Spleen (tissue), 11 donors: ENCODE measurements at regions not wholly inside any gene's neighbourhood (a gene's known extent, or its start where the extent isn't known, plus 50 kb on each side); places are given as distances from the start of the nearest gene placed in this dataset.

ENCODE experiments used
- DNase-seq: peaks from one replicate; pipeline ENCODE4 v3.0.0-alpha.2; 2020
- H3K27ac ChIP-seq, 8 donors: fragments of 200-600 bp; sonication (generic) in 7 of 8; 1 replicate in 4 of 8; 2 replicates in 4 of 8; pipeline versions ENCODE4 v1.5.0 to v1.8.0; 2016 to 2021; ENCODE audit warnings: inconsistent platforms in 4 of 8, mild to moderate bottlenecking in 4 of 8, moderate library complexity in 1 of 8
- H3K27me3 ChIP-seq, 7 donors: fragments of 200-600 bp; sonication (generic) in 6 of 7; replicated peaks in 1 of 7; 1 replicate in 4 of 7; 2 replicates in 3 of 7; pipeline versions ENCODE4 v1.5.0 to v1.8.0; 2016 to 2021; ENCODE audit warnings: inconsistent platforms in 3 of 7, mild to moderate bottlenecking in 1 of 7
- H3K36me3 ChIP-seq, 6 donors: fragments of 200-600 bp; sonication (generic) in 5 of 6; 1 replicate in 4 of 6; 2 replicates in 2 of 6; pipeline versions ENCODE4 v1.5.0 to v1.8.0; 2016 to 2021; ENCODE audit warnings: inconsistent platforms in 2 of 6
- H3K4me1 ChIP-seq, 6 donors: fragments of 200-600 bp; sonication (generic) in 5 of 6; 1 replicate in 3 of 6; 2 replicates in 3 of 6; pipeline versions ENCODE4 v1.5.0 to v1.8.0; 2016 to 2021; ENCODE audit warnings: inconsistent platforms in 3 of 6
- H3K4me3 ChIP-seq, 8 donors: fragments of 200-600 bp; sonication (generic) in 7 of 8; 1 replicate in 4 of 8; 2 replicates in 4 of 8; pipeline versions ENCODE4 v1.5.0 to v1.8.0; 2016 to 2021; ENCODE audit warnings: inconsistent platforms in 4 of 8, mild to moderate bottlenecking in 4 of 8, moderate library complexity in 2 of 8
- H3K9me3 ChIP-seq, 8 donors: fragments of 200-600 bp; sonication (generic) in 7 of 8; 1 replicate in 4 of 8; 2 replicates in 4 of 8; pipeline versions ENCODE4 v1.5.0 to v1.8.0; 2016 to 2021; ENCODE audit warnings: inconsistent platforms in 4 of 8
- POLR2A ChIP-seq, 3 donors: fragments of 450-650 bp; IDR thresholded peaks; one replicate each; pipeline ENCODE4 v1.5.1; 2017; ENCODE audit warnings: antibody characterized with exemption in 3 of 3, mild to moderate bottlenecking in 1 of 3
- POLR2AphosphoS5 ChIP-seq, 3 donors: sonication (generic); formaldehyde crosslinking; IDR thresholded peaks; one replicate each; pipeline ENCODE4 v1.5.1; 2017; ENCODE audit warnings: antibody characterized with exemption in 3 of 3
- WGBS, 5 donors: extraction: QIAGEN DNeasy Blood & Tissue Kit in 3 of 5; methylation state at CpG; one replicate each; pipeline versions ENCODE4 v1.1.5 to v1.1.7; 2013 to 2018; 5-methylcytosine and 5-hydroxymethylcytosine counted together
- intact Hi-C: fragments of 100-400 bp; cut with DNase I; formaldehyde crosslinking; loops from one replicate; pipeline ENCODE4 v1.15.0; 2023; ENCODE audit warnings: low total_unique reads
- TF ChIP-seq, protein P1 (sequence below), 11 experiments: fragments of 200-600 bp in 7 of 11; fragments of 450-650 bp in 4 of 11; sonication (generic) in 4 of 11; IDR thresholded peaks in 8 of 11; conservative IDR thresholded peaks in 3 of 11; 1 replicate in 7 of 11; 2 replicates in 4 of 11; pipeline versions ENCODE4 v1.4.0 to v1.8.0; 2016 to 2021; ENCODE audit warnings: antibody characterized with exemption in 11 of 11, inconsistent platforms in 4 of 11, mild to moderate bottlenecking in 1 of 11
- donor health status: healthy with polysubstance abuse.
- donor health status: DM: no; HTN: no; CAD: no; lungs with moderate emphysema.
- donor health status: DM: no; HTN: no; CAD: no.
- donor health status: Bipolar disorder and iron deficiency.
- donor health status: healthy.
- donor health status: DM: no; HTN: no; CAD: no.
- donor health status: DM: yes; HTN: yes; CAD: no.

DNA sequence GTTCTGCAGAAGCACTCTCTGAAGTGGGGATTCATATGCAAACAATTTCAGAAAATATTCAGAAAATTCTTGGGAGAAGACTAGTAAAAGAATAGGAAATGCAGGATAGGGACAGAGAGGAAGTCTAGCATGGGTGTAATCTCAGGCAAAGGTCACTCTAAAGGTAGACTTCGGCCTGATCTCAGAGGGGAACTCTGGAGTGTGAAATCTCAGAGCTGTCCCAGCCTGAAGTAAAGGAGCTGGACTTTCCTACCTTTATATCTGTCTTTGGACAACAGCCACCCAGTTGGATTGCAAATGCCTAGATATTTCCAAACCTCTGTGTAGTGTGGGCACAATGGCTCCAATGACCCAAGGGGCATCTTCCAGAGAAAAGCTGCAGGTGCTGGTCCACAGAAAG, 379.8 kb downstream of the GPATCH2 start:
- intact Hi-C loops, result no loop called here
- H3K9me3 ChIP-seq, result peaks cover 0 to 6% (median 0%) of the 10 kb centered on the region in 8 donors
- H3K27me3 ChIP-seq, result no peaks in the 10 kb centered on the region
- DNase-seq, result no peak
- 59 to 86% (median 76%) methylated on average over 1 of the region's 1 CpG for WGBS, 5 donors
- no peaks in the 10 kb centered on the region for H3K36me3 ChIP-seq
- H3K4me1 ChIP-seq, result no peaks in the 10 kb centered on the region
- H3K27ac ChIP-seq, result no peak overlapping the region
- no peak overlapping the region for H3K4me3 ChIP-seq
- TF ChIP-seq POLR2A (IDR thresholded peaks at IDR 0.05), result no peak
- TF ChIP-seq POLR2AphosphoS5 (IDR thresholded peaks at IDR 0.05), result no peak
- TF ChIP-seq, protein P1, sequence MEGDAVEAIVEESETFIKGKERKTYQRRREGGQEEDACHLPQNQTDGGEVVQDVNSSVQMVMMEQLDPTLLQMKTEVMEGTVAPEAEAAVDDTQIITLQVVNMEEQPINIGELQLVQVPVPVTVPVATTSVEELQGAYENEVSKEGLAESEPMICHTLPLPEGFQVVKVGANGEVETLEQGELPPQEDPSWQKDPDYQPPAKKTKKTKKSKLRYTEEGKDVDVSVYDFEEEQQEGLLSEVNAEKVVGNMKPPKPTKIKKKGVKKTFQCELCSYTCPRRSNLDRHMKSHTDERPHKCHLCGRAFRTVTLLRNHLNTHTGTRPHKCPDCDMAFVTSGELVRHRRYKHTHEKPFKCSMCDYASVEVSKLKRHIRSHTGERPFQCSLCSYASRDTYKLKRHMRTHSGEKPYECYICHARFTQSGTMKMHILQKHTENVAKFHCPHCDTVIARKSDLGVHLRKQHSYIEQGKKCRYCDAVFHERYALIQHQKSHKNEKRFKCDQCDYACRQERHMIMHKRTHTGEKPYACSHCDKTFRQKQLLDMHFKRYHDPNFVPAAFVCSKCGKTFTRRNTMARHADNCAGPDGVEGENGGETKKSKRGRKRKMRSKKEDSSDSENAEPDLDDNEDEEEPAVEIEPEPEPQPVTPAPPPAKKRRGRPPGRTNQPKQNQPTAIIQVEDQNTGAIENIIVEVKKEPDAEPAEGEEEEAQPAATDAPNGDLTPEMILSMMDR (IDR thresholded peaks at IDR 0.05 in 8 of 11, conservative IDR thresholded peaks at IDR 0.05 in 3 of 11), result no peak

DNA sequence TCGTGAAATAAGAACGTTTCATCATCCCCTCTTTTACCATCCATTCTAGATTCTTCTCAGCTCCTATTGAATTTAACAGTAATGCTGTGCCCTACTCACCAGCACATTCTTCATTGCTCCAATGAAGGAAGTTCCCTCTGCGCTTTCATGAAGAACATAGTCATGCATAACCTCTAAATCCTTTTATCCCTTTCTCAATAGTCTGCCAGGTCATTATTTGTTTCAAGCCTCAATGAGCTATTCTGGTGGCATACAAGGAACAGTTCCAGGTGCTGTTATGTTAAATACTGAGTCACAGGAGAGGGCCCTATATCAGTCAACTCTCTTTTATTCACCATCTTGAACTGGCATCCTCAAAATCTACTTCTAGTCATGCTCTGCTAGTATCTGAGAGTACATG, 381.0 kb downstream of the GPATCH2 start:
- Histone ChIP-seq H3K4me3 (no peak overlapping the region), H3K9me3 (peaks cover 0 to 6% (median 0%) of the 10 kb centered on the region in 8 donors), H3K27ac (no peak overlapping the region), H3K4me1 (no peaks in the 10 kb centered on the region), H3K27me3 (no peaks in the 10 kb centered on the region), H3K36me3 (no peaks in the 10 kb centered on the region)
- intact Hi-C loops, result no loop called here
- TF ChIP-seq, protein P1 (IDR thresholded peaks at IDR 0.05 in 8 of 11, conservative IDR thresholded peaks at IDR 0.05 in 3 of 11), result no peak
- TF ChIP-seq POLR2A (IDR thresholded peaks at IDR 0.05) (no peak), POLR2AphosphoS5 (IDR thresholded peaks at IDR 0.05) (no peak)
- 53 to 94% (median 72%) methylated on average over 3 of the region's 3 CpGs for WGBS, 5 donors
- no peak for DNase-seq

DNA sequence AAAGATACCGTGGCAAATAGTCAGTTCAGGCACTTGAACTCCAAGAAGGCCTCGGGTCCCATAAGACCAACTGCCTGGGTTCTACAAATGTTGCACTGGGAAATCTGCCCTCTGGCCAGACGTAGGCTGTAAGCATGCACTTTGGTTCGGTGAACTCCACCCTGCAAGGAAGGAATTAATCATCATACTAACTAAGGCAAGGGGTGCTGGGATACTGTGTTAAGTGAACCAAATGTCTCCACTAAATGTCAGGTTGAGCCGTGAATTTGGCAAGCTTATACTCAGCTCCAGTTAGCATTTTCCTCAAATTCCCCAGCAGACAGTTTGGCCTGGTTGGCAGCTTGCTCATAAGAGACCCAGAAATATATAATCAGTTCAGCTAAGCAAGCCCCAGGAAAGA, 385.9 kb downstream of the GPATCH2 start:
- Histone ChIP-seq H3K4me3 (no peak overlapping the region), H3K9me3 (peaks cover 0 to 6% (median 0%) of the 10 kb centered on the region in 8 donors), H3K27ac (no peak overlapping the region), H3K36me3 (no peaks in the 10 kb centered on the region), H3K4me1 (no peaks in the 10 kb centered on the region), H3K27me3 (no peaks in the 10 kb centered on the region)
- no peak for DNase-seq
- TF ChIP-seq POLR2A (IDR thresholded peaks at IDR 0.05), result no peak
- TF ChIP-seq POLR2AphosphoS5 (IDR thresholded peaks at IDR 0.05), result no peak
- TF ChIP-seq, protein P1 (IDR thresholded peaks at IDR 0.05 in 8 of 11, conservative IDR thresholded peaks at IDR 0.05 in 3 of 11), result no peak
- intact Hi-C loops, result no loop called here
- 64 to 79% (median 69%) methylated on average over 4 to 5 of the region's 5 CpGs for WGBS, 5 donors

DNA sequence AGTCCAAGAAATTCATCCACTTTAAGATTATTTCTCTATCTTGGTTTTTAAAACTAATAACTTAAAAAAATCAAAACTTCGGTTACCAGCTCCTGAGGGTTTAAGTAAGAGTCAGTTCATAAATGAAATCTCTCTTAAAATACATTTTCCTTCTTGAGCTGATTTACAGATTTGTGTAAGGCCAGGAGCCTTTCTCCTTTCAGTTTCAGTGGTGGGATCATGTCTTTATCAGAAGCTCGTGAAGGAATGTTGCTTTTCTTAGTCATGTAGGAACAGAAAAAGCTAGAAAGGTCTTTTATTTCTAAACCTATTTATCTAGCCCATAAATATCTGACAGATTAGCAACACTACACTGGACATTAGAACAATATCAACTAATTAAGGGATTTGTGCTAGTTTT, 390.2 kb downstream of the GPATCH2 start:
- no peak for DNase-seq
- Histone ChIP-seq H3K27me3 (no peaks in the 10 kb centered on the region), H3K9me3 (no peaks in the 10 kb centered on the region), H3K4me3 (no peak overlapping the region), H3K27ac (no peak overlapping the region), H3K36me3 (no peaks in the 10 kb centered on the region), H3K4me1 (no peaks in the 10 kb centered on the region)
- 58 to 68% (median 64%) methylated on average over 2 of the region's 2 CpGs for WGBS, 5 donors
- intact Hi-C loops, result no loop called here
- TF ChIP-seq POLR2A (IDR thresholded peaks at IDR 0.05) (no peak), POLR2AphosphoS5 (IDR thresholded peaks at IDR 0.05) (no peak)
- TF ChIP-seq, protein P1 (IDR thresholded peaks at IDR 0.05 in 8 of 11, conservative IDR thresholded peaks at IDR 0.05 in 3 of 11), result no peak
